ENCODE measurements at regions not wholly inside any gene's neighbourhood (a gene's known extent, or its start where the extent isn't known, plus 50 kb on each side); places are given as distances from the start of the nearest gene placed in this dataset.

DNA sequence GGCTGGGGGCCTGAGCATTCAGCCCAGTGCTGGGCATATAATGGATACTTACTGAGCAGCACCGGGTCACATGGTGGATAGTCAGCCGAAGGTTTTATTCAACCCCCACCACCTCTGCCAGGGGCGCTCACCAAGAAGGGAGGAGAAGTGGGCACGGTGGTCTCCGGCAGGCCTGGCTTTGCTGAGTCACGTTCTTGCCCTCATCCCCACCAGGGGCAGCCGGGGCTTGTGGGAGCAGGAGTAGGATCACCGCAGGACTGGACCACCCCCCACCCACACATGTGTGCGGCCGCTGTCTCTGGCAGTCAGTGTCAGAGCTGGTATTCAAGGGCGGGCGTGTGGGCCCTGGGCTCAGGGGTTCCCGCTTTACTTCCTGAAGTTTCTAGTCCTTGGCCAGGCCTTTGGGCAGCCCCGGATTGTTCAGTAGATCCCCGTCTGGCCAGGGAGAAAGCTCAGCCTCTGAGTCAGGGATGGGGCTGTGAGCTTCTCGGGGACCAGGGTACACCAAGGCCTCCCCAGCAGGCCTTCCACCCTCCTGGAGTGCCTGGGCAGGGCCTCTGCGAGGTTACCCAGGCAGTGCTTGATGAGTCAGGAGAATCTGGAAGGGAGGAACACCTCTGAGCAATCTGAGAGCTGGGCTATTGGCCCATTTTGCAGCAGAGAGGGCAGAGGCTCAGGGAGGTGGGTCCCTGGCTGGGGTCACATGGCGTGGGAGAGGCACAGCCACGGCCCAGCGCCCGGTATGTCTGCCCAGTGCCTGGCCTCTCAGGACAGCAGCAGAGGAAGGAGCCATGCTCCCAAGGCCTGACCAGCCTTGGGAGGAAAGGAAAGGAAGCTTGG is 60.6 kb downstream of the RTL6 start:
- Histone ChIP-seq H2AFZ (replicated peaks) (no peak overlapping the region), H4K20me1 (ENCODE audit: low read depth) (no peaks in the 10 kb centered on the region), H3K27me3 (no peaks in the 10 kb centered on the region), H3K4me3 (no peak overlapping the region), H3K4me2 (no peak overlapping the region), H3K9ac (no peak overlapping the region), H3K9me3 (ENCODE audit: low read depth) (no peaks in the 10 kb centered on the region), H3F3A (ENCODE audit: low read depth) (no peaks in the 10 kb centered on the region), H3K79me2 (ENCODE audit: low read depth) (no peaks in the 10 kb centered on the region), H3K36me3 (no peaks in the 10 kb centered on the region), H3K27ac (no peak overlapping the region), H3K4me1 (no peaks in the 10 kb centered on the region)
- Mint-ChIP-seq H3K27ac (peak overlapping the region; percentile 60), H3K36me3 (no peaks in the 10 kb centered on the region), H3K4me1 (peaks cover 23% of the 10 kb centered on the region), H3K27me3 (ENCODE audit: insufficient read depth, low read depth) (peaks cover 8% of the 10 kb centered on the region), H3K4me3 (no peak overlapping the region), H3K9me3 (no peaks in the 10 kb centered on the region)
- no peak for DNase-seq (ENCODE audit: low spot score)
- no peak for TF ChIP-seq CTCF (IDR thresholded peaks at IDR 0.05)
- no peak for TF ChIP-seq EZH2 (IDR thresholded peaks at IDR 0.05)
- TF ChIP-seq EZH2phosphoT487 (IDR thresholded peaks at IDR 0.05): no peak

DNA sequence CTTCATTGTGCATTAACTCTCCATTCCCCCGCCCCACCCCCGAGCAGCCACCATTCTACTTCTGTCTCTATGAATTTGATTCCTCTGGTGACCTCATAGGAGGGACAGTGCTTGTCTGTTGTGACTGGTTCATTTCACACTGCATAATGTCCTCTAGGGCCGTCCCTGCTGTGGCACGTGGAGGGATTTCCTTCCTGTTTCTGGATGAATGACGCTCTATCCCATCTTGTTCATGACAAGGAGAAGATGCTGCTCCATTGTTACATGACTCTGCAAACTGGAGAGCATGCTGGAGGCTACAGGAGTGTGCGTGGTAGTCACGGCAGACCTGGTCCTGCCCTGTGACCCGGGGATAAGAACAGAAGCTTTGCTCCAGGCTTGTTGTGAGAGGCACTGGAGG is 61.3 kb downstream of the RTL6 start:
- Histone ChIP-seq H3K9ac (no peak overlapping the region), H3K4me2 (no peak overlapping the region), H4K20me1 (ENCODE audit: low read depth) (no peaks in the 10 kb centered on the region), H3K4me1 (no peaks in the 10 kb centered on the region), H3K27me3 (no peaks in the 10 kb centered on the region), H3K4me3 (no peak overlapping the region), H3K36me3 (no peaks in the 10 kb centered on the region), H3K79me2 (ENCODE audit: low read depth) (no peaks in the 10 kb centered on the region), H2AFZ (replicated peaks) (no peak overlapping the region), H3F3A (ENCODE audit: low read depth) (no peaks in the 10 kb centered on the region), H3K27ac (no peak overlapping the region), H3K9me3 (ENCODE audit: low read depth) (no peaks in the 10 kb centered on the region)
- H3K4me3 Mint-ChIP-seq: no peak overlapping the region
- peaks cover 7% of the 10 kb centered on the region for H3K27me3 Mint-ChIP-seq (ENCODE audit: insufficient read depth, low read depth)
- H3K36me3 Mint-ChIP-seq: no peaks in the 10 kb centered on the region
- peaks cover 17% of the 10 kb centered on the region for H3K4me1 Mint-ChIP-seq
- no peaks in the 10 kb centered on the region for H3K9me3 Mint-ChIP-seq
- TF ChIP-seq EZH2phosphoT487 (IDR thresholded peaks at IDR 0.05) (no peak), CTCF (IDR thresholded peaks at IDR 0.05) (no peak), EZH2 (IDR thresholded peaks at IDR 0.05) (no peak)
- DNase-seq (ENCODE audit: low spot score): no peak
- no peak overlapping the region for H3K27ac Mint-ChIP-seq

DNA sequence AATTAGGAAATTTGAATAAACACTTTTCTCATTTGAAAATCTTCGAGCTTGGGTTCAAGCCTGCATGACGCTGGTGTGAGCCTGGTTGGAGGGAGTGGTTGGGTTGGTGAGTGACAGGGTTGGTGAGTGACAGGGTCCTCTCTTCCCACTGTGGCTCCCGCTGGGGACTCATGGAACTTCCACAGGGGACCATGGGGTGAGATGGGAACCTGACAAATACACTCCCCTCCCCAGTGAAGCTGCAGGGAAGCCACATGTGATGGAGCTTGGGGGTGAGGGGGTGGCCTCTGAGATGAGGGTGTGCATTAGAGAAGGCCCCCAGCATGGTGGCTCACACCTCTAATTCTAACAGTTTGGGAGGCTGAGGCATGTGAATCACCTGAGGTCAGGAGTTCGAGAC is 66.8 kb downstream of the RTL6 start:
- no peaks in the 10 kb centered on the region for H4K20me1 ChIP-seq (ENCODE audit: low read depth)
- H3K4me3 Mint-ChIP-seq: no peak overlapping the region
- H3K9ac ChIP-seq: no peak overlapping the region
- H3K27me3 ChIP-seq: no peaks in the 10 kb centered on the region
- no peak for TF ChIP-seq CTCF (IDR thresholded peaks at IDR 0.05)
- no peak for TF ChIP-seq EZH2 (IDR thresholded peaks at IDR 0.05)
- no peak for TF ChIP-seq EZH2phosphoT487 (IDR thresholded peaks at IDR 0.05)
- no peak overlapping the region for H3K4me2 ChIP-seq
- H3K4me1 ChIP-seq: no peaks in the 10 kb centered on the region
- H3K36me3 ChIP-seq: no peaks in the 10 kb centered on the region
- no peaks in the 10 kb centered on the region for H3K79me2 ChIP-seq (ENCODE audit: low read depth)
- H3K4me1 Mint-ChIP-seq: peaks cover 25% of the 10 kb centered on the region
- H3K4me3 ChIP-seq: no peak overlapping the region
- no peak overlapping the region for H2AFZ ChIP-seq (replicated peaks)
- no peak overlapping the region for H3K27ac Mint-ChIP-seq
- no peaks in the 10 kb centered on the region for H3K9me3 ChIP-seq (ENCODE audit: low read depth)
- no peaks in the 10 kb centered on the region for H3K9me3 Mint-ChIP-seq
- H3K27ac ChIP-seq: no peak overlapping the region
- H3K36me3 Mint-ChIP-seq: no peaks in the 10 kb centered on the region
- H3F3A ChIP-seq (ENCODE audit: low read depth): no peaks in the 10 kb centered on the region
- H3K27me3 Mint-ChIP-seq (ENCODE audit: insufficient read depth, low read depth): peaks cover 3% of the 10 kb centered on the region
- DNase-seq (ENCODE audit: low spot score): no peak

Measured in neural progenitor cell (in vitro differentiated cells).